ENCODE measurements at regions not wholly inside any gene's neighbourhood (a gene's known extent, or its start where the extent isn't known, plus 50 kb on each side); places are given as distances from the start of the nearest gene placed in this dataset.
"Not testable (repeated sequence)": the region's sequence is repeated elsewhere in the genome, so short reads cannot be mapped to it uniquely, and the experiment has no call there.

DNA sequence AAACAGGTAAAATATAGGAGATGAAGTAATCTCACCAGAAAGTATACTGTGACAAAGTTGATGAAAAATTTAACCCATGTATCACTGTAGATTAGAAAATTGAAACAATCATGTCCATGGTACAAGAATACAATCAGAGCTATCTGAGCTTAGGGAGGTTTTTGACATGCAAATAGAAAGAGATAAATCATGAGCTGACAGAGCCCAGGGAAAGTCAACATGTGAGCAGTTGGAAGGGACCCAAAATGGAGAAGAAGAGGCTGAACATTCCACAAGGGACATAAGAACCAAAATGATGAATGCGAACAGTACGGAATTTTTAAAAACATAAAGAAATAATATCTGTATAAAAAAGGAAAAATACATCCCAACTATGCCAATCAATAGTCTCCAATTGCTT is 395.4 kb upstream of the CYRIA start:
- no peak for DNase-seq

GRCh38 chr2:17059458-17059857 is 393.8 kb upstream of the CYRIA start:
- no peak for DNase-seq

DNA sequence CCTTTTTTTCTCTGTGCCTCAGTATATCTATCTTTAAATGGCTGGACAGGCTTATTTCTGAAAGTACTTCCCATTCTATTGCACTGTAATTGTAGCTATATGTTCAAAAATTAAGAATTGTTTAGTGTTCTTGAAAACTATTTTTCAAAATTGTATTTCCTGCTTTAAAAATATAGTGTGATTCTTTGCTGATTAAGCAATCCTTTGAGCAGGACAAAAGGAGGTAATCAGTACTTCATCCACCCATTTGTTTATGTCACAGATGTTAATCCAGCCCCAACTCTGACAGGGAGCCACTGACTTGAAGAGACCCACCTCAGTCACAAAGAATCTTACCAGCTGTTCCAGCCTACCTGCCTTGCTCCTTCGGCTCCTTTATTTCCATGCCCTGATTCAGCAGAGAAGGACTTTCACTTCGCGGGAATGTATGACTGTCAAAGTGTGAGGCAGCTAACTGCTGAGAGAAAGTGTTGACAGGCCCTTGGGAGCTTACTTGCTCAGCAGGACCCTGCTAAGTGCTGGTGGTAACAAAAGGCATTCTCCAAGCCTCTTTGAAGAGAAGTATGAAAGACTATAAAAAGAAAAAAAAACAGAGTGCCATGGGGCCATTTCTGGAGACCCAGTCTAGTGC is 393.3 kb upstream of the CYRIA start:
- DNase-seq: peak; percentile 12

DNA sequence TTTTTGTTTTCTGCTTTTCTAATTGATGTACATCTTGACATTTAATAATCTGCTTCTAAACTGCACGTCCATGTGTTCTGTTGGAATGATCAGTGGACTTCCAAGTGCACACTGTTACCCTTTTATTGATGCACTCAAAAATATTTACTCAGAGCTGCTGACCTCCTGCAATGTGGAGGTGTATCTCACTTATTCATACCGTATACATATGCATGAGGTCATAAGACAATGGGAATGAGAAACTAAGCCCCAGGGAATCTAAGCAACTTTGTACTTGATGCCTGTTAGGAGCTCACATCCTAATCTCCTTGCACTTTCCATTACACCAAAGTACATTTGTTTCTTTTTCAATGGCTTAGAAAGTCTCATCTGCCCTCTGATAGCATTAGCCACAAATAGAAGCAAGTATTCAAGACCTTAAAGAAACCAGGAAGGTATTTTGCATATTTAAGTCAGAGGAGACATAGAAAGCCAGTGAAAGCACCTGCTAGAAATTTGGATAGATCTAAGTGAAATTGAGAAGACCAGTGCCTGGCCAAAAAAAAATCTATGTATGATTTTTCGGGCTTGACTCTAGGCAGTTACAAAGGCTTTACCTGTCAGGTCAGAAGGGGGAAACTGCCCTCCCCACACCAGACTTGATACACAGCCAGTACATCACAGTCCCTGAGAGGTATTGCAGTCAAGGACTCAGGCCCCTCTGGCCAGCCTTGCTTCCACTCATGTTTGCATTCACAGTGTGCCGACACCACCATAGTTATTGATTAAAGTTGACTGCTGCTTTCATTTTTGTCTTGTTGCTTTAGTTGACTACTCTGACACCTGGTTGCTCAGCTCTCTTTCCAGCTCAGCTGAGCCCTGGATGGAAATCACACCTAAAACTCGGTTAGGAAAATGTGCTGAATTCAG is 391.7 kb upstream of the CYRIA start:
- no peak for DNase-seq

- DNase-seq: no peak
These were observed 390.6 kb upstream of the CYRIA start for GRCh38 chr2:17056236-17056635.

- DNase-seq: no peak
These were observed 386.4 kb upstream of the CYRIA start for GRCh38 chr2:17052001-17052400.

- DNase-seq: no peak
These were observed 385.9 kb upstream of the CYRIA start for GRCh38 chr2:17051538-17051937.

GRCh38 chr2:17043173-17043572 is 377.5 kb upstream of the CYRIA start:
- DNase-seq: peak; percentile 23

GRCh38 chr2:17036361-17036760 is 370.7 kb upstream of the CYRIA start:
- DNase-seq: no peak

- peak; percentile 23 for DNase-seq
These were observed 369.4 kb upstream of the CYRIA start for GRCh38 chr2:17035010-17035409.

GRCh38 chr2:17030047-17030446 is 364.4 kb upstream of the CYRIA start:
- DNase-seq: no peak

- no peak for DNase-seq
These were observed 346.7 kb upstream of the CYRIA start for GRCh38 chr2:17012297-17012696.

DNA sequence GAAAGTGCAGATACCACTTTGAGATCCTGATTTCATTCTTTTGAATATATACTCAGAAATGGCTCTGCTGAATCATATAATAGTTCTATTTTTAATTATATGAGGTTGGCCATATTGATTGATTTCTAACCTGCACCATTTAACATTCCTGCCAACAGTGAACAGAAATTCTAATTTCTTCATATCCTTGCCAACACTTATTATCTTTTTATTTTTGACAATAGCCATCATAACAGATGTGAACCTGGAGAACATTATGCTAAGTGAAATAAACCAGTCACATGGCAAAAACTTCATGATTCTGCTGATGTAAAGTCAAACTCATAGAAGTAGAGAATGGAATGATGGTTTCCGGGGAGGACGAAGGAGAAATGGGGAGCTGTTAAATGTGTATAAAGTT is 344.5 kb upstream of the CYRIA start:
- no peak for DNase-seq

- no peak for DNase-seq
These were observed 334.5 kb upstream of the CYRIA start for GRCh38 chr2:17000184-17000482.

DNA sequence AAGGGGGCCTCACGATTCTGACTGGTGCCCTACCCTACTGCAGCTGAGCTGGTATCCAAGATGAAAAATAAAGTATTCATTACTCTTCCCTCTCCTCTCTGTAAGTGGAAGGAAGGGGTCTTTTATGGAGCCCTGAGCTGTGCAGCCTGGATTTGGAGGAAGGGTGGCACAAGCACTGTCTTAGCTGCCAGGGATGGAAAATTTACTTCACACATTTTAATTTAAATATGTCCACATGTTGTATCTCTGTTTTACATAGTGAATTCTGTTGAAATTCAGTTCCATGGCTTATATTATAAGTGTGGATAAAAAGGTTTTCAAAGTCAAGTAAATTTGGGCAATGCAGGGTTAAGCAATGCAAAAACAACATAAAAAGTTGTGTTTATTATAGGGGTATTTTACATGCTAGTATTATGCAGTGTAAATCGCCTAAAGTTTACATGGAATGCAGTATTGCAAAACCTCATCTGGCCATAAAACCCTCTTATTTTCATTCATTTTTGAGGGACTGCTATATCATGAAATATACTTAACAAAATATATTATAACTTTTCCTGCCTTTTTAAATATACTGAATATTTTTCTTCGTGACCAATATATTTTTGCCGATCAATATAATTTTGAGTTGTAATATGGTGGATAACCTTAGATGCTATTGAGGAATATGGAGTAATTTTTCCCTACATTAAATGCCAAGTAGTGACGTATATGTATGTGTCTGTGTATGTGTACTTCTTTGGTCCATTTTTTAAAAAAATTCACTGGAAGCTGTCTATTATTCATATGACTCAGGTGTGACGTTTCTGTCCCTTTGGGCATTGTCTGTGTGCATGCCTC is 333.9 kb upstream of the CYRIA start:
- DNase-seq: no peak

DNA sequence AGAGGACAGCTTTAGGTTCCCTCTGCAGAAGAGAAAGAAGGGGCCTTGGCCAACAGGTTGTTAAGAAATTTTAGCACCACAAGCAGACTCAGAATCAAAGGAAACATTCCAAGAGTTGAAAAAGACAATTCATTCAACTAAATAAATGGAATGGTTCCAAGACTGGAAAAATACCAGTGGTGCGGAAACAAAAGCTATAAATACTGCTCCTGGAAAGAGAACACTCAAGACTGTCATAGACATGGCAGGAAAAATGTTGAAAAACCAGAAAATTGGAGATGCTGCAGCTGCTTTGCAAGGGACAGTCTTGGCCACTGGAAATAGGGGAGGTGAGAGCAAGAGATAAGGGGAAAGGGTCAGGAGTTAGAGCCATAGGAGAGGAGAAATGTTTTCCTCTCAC is 312.7 kb upstream of the CYRIA start:
- DNase-seq: peak; percentile 49

- peak; percentile 31 for DNase-seq
These were observed 309.1 kb upstream of the CYRIA start for GRCh38 chr2:16974688-16975087.

DNA sequence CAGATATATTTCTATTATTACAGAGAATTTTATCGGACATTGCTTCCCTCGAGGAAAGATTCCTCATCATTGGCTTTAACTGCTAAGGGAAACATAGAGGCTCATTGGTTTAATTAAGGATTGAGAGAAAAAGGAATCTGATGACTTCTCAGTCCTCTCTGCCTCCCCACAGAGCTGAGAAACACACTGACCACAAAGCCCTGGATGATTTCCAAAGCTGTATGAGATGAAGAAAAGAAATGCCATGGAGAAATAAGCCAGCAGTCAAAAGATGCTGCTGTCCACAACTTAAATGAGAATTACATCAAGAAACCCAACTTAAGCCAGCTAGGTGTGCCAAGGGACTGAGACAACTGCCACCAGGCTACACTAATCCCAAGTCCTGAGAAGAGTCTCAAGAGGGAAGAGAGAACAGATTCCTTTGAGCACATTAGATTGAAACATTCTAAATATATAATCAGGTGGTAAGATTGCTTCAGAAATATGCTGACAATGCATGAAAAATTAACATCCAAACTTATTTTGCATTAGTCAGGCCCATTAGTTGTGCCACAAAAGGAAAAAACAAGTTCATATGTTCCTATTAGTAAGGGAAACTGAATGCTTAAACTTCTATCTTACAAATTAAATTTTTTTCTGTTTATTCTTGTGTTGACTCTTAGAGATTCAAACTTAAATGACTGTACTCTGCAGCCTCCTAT is 308.1 kb upstream of the CYRIA start:
- DNase-seq: peak; percentile 85

DNA sequence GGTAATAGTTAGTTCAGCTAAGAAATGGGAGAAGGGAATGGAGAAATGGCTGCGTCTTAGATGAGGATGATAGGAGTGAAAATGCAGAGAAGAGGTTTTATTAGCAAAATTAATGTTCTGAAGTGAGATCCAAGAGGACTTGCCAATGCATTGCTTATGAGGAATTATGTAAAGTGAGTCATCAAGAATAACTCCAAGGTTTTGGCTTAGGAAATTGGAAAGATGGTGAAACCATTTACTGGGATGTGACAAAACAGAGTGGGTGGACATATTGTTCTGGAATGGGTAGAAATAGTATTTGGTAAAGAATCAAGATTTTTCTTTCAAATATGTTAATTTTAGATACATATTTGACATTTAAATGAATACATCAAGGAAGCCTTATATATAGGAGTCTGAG is 306.6 kb upstream of the CYRIA start:
- DNase-seq: peak; percentile 47

GRCh38 chr2:16971722-16972234 is 306.1 kb upstream of the CYRIA start:
- no peak for DNase-seq

- DNase-seq: not testable (repeated sequence)
These were observed 305.3 kb upstream of the CYRIA start for GRCh38 chr2:16970948-16971347.

GRCh38 chr2:16962505-16962904 is 296.9 kb upstream of the CYRIA start:
- peak; percentile 63 for DNase-seq

DNA sequence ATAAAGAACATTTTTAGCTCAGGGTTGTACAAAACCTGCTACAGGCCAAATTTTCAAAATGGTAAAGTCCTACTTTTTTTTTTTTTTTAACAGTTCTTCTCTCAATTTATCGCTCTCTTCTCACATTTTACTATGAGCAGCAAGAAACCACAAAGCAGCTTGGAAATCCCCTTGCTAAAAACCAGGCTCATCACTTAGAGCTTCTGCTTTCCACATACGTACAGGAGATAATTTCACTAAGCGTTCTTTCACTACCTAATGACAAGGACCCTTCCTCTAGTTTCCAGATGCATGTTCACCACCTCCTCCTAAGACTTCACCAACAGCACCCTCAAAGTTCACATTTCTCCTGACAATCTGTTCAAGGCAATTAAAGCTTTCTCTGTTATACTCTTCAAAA is 294.9 kb upstream of the CYRIA start:
- no peak for DNase-seq
